HepG2 (cell line): ENCODE measurements at regions not wholly inside any gene's neighbourhood (a gene's known extent, or its start where the extent isn't known, plus 50 kb on each side); places are given as distances from the start of the nearest gene placed in this dataset.

Source experiments
- AHDC1 ChIP-seq: sonication (generic); formaldehyde crosslinking; IDR thresholded peaks from 2 replicates; pipeline ENCODE4 v1.5.1; 2020; ENCODE audit warnings: mild to moderate bottlenecking, missing genetic modification reagents, borderline replicate concordance
- ATF1 ChIP-seq: IDR thresholded peaks from 2 replicates; pipeline ENCODE4 v1.6.1; 2016; ENCODE audit warnings: mild to moderate bottlenecking, control low read depth
- DNMT3B ChIP-seq: conservative IDR thresholded peaks from 2 replicates; pipeline ENCODE4 v1.6.1; 2016; ENCODE audit warnings: missing biosample characterization, control low read depth
- MIER2 ChIP-seq: IDR thresholded peaks from 2 replicates; pipeline ENCODE4 v1.6.1; 2016; ENCODE audit warnings: missing biosample characterization, missing genetic modification reagents
- MIXL1 ChIP-seq: IDR thresholded peaks from 2 replicates; pipeline ENCODE4 v1.6.1; 2016
- PAF1 ChIP-seq: IDR thresholded peaks from 2 replicates; pipeline ENCODE4 v1.6.1; 2016; ENCODE audit warnings: missing genetic modification reagents, missing compliant biosample characterization
- RNF2 ChIP-seq: fragments of 450-650 bp; conservative IDR thresholded peaks from 2 replicates; pipeline ENCODE4 v1.6.1; 2016; ENCODE audit warnings: low read depth
- RORA ChIP-seq: sonication (generic); formaldehyde crosslinking; IDR thresholded peaks from 2 replicates; pipeline ENCODE4 v1.5.0; 2020; ENCODE audit warnings: mild to moderate bottlenecking, missing genetic modification reagents, moderate library complexity
- SAFB2 ChIP-seq: sonication (generic); formaldehyde crosslinking; IDR thresholded peaks from 2 replicates; pipeline ENCODE4 v1.5.1; 2020; ENCODE audit warnings: missing genetic modification reagents, low read depth, mild to moderate bottlenecking, borderline replicate concordance
- SNRNP70 ChIP-seq: fragments of 200-400 bp; formaldehyde crosslinking; IDR thresholded peaks from 2 replicates; pipeline ENCODE4 v1.6.1; 2017; ENCODE audit warnings: mild to moderate bottlenecking, low read depth, low read length, moderate library complexity
- SP1 ChIP-seq, 2 experiments: fragments of 450-650 bp in 1 of 2; sonication (generic) in 1 of 2; formaldehyde crosslinking in 1 of 2; IDR thresholded peaks; 2 replicates each; pipeline versions ENCODE4 v1.4.0 to v1.6.1; 2016 to 2020; ENCODE audit warnings: missing genetic modification reagents in 1 of 2
- TBX2 ChIP-seq: sonication (generic); formaldehyde crosslinking; IDR thresholded peaks from 2 replicates; pipeline ENCODE4 v1.5.0; 2020; ENCODE audit warnings: missing genetic modification reagents, mild to moderate bottlenecking, borderline replicate concordance
- WIZ ChIP-seq: sonication (generic); formaldehyde crosslinking; IDR thresholded peaks from 2 replicates; pipeline ENCODE4 v1.5.1; 2020; ENCODE audit warnings: mild to moderate bottlenecking, missing genetic modification reagents
- ZBTB42 ChIP-seq: sonication (generic); formaldehyde crosslinking; IDR thresholded peaks from 2 replicates; pipeline ENCODE4 v1.5.0; 2020; ENCODE audit warnings: mild to moderate bottlenecking, missing genetic modification reagents
- ZC3H4 ChIP-seq: sonication (generic); formaldehyde crosslinking; IDR thresholded peaks from 2 replicates; pipeline ENCODE4 v1.4.0; 2020; ENCODE audit warnings: missing genetic modification reagents, borderline replicate concordance
- ZMYM3 ChIP-seq: sonication (generic); formaldehyde crosslinking; IDR thresholded peaks from 2 replicates; pipeline ENCODE4 v1.5.1; 2020; ENCODE audit warnings: mild to moderate bottlenecking, missing genetic modification reagents
- ZNF121 ChIP-seq: sonication (generic); formaldehyde crosslinking; IDR thresholded peaks from 2 replicates; pipeline ENCODE4 v1.5.0; 2020; ENCODE audit warnings: mild to moderate bottlenecking, missing genetic modification reagents
- ZNF549 ChIP-seq: sonication (generic); formaldehyde crosslinking; IDR thresholded peaks from 2 replicates; pipeline ENCODE4 v1.5.0; 2020; ENCODE audit warnings: missing genetic modification reagents
- ZNF564 ChIP-seq: sonication (generic); formaldehyde crosslinking; IDR thresholded peaks from 2 replicates; pipeline ENCODE4 v1.8.1; 2023; ENCODE audit warnings: mild to moderate bottlenecking, missing genetic modification reagents
- ZNF570 ChIP-seq: sonication (generic); formaldehyde crosslinking; IDR thresholded peaks from 2 replicates; pipeline ENCODE4 v1.4.0; 2020; ENCODE audit warnings: mild to moderate bottlenecking, missing genetic modification reagents, borderline replicate concordance
- ZNF792 ChIP-seq: IDR thresholded peaks from 2 replicates; pipeline ENCODE4 v1.6.1; 2016
- TF ChIP-seq, protein P1 (sequence below): sonication (generic); formaldehyde crosslinking; IDR thresholded peaks from 2 replicates; pipeline ENCODE4 v1.5.0; 2020; ENCODE audit warnings: missing genetic modification reagents
- TF ChIP-seq, protein P2 (sequence below): sonication (generic); formaldehyde crosslinking; conservative IDR thresholded peaks from 2 replicates; pipeline ENCODE4 v1.5.0; 2020; ENCODE audit warnings: missing genetic modification reagents

GRCh38 chr1:10936998-10937901 is 75.2 kb upstream of the TARDBP start (continued):
- TF ChIP-seq, protein P1, sequence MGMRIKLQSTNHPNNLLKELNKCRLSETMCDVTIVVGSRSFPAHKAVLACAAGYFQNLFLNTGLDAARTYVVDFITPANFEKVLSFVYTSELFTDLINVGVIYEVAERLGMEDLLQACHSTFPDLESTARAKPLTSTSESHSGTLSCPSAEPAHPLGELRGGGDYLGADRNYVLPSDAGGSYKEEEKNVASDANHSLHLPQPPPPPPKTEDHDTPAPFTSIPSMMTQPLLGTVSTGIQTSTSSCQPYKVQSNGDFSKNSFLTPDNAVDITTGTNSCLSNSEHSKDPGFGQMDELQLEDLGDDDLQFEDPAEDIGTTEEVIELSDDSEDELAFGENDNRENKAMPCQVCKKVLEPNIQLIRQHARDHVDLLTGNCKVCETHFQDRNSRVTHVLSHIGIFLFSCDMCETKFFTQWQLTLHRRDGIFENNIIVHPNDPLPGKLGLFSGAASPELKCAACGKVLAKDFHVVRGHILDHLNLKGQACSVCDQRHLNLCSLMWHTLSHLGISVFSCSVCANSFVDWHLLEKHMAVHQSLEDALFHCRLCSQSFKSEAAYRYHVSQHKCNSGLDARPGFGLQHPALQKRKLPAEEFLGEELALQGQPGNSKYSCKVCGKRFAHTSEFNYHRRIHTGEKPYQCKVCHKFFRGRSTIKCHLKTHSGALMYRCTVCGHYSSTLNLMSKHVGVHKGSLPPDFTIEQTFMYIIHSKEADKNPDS (CRISPR knock-in tag): no peak
- TF ChIP-seq ZC3H4 (CRISPR knock-in tag): no peak
- TF ChIP-seq SNRNP70: no peak
- no peak for TF ChIP-seq SP1 (IDR thresholded peaks at IDR 0.05)
- no peak for TF ChIP-seq SP1 (CRISPR knock-in tag; IDR thresholded peaks at IDR 0.05)
- no peak for TF ChIP-seq MIXL1 (CRISPR knock-in tag)
- TF ChIP-seq ZNF121: no peak
- no peak for TF ChIP-seq PAF1 (CRISPR knock-in tag)
- TF ChIP-seq ZNF570 (CRISPR knock-in tag): no peak
- TF ChIP-seq ZNF549 (CRISPR knock-in tag): no peak
- peak; percentile 98 for TF ChIP-seq TBX2 (CRISPR knock-in tag)
- TF ChIP-seq ZNF792 (CRISPR knock-in tag): no peak
- TF ChIP-seq, protein P2, sequence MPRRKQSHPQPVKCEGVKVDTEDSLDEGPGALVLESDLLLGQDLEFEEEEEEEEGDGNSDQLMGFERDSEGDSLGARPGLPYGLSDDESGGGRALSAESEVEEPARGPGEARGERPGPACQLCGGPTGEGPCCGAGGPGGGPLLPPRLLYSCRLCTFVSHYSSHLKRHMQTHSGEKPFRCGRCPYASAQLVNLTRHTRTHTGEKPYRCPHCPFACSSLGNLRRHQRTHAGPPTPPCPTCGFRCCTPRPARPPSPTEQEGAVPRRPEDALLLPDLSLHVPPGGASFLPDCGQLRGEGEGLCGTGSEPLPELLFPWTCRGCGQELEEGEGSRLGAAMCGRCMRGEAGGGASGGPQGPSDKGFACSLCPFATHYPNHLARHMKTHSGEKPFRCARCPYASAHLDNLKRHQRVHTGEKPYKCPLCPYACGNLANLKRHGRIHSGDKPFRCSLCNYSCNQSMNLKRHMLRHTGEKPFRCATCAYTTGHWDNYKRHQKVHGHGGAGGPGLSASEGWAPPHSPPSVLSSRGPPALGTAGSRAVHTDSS (CRISPR knock-in tag): no peak
- no peak for TF ChIP-seq WIZ
- TF ChIP-seq ZNF564 (CRISPR knock-in tag): no peak
- TF ChIP-seq ZMYM3 (CRISPR knock-in tag): no peak
- TF ChIP-seq RORA (CRISPR knock-in tag): no peak
- no peak for TF ChIP-seq ATF1 (CRISPR knock-in tag)
- no peak for TF ChIP-seq MIER2
- TF ChIP-seq SAFB2: no peak
- TF ChIP-seq RNF2: peak; percentile 72; the same call in 1 of the 2 replicates
- no peak for TF ChIP-seq ZBTB42 (CRISPR knock-in tag)
- no peak for TF ChIP-seq AHDC1 (CRISPR knock-in tag)
- no peak for TF ChIP-seq DNMT3B (CRISPR knock-in tag)
